GM18870 (cell line): ENCODE measurements at regions not wholly inside any gene's neighbourhood (a gene's known extent, or its start where the extent isn't known, plus 50 kb on each side); places are given as distances from the start of the nearest gene placed in this dataset.
"Not testable (repeated sequence)": the region's sequence is repeated elsewhere in the genome, so short reads cannot be mapped to it uniquely, and the experiment has no call there.

ENCODE experiments used
- ATAC-seq: cut with Tn5 transposase; IDR thresholded peaks from one replicate; pipeline ENCODE4 v1.9.1; 2021; ENCODE audit warnings: moderate library complexity; ENCODE audit not compliant: unreplicated experiment

DNA sequence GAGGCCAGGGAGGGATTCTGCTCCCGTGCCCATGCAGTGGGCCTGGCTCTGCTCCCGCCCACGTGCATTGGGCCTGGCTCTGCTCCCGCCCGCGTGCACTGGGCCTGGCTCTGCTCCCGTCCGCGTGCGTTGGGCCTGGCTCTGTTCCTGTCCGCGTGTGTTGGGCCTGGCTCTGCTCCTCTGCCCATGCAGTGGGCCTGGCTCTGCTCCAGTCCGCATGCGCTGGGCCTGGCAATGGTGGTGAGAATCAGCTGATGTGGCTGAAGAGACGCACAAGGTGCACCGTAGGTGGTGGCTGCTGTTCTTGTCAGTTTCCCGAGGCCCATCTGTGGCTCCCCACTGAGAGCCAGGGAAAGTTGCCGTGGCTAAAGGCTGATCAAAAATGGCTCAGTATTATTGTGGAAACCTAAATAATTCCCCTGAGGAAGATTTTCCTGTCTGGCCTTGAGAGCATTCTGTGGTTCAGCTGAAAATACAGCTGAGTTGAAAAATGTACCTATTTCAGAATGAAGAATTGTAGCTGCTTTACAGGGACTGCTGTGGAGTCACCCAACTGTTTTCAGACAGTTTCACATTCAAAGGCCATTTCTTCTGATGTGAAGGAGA is 572.4 kb downstream of the GLRX3 start:
- ATAC-seq = no peak

DNA sequence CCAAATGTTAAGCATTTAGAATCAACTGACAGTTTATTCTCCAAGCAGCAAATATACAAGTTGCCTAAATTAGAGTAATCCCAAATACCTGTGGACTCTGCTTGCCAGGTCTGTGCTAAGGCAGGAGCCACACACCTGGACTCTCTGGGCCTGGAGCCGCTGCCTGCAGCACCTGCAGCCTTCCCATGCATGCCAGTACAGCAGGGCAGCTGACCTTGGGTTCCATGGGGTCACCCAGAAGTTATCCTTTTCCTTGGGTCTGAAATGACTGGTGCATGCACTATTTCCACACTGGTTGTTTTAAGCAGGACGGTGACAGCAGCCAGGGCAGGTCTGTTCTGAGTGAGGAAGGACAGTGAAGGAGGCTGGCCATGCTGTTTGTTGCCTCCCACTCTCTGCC is 573.2 kb downstream of the GLRX3 start:
- ATAC-seq = no peak

GRCh38 chr10:130711072-130711471 is 574.9 kb downstream of the GLRX3 start:
- ATAC-seq = no peak

DNA sequence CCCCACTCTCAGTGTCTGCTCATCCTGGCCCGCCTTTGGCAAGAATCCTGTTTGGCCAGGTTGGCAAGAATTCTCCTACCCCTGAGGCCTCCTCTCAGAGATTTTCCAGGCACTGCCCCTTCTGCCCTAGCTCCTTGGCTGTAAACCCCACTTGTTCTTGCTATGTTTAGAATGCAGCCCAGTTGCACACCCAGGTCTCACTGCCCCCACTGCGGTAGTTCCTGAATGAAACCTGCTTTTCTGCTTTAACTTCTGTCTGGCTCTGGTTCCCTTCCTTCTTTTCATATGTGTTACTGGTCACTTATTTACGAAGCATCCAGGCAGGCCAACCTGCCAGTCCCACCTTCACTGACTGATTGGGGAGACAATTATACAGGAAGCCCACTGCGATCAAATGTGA is 576.9 kb downstream of the GLRX3 start:
- ATAC-seq = no peak

GRCh38 chr10:130713731-130714130 is 577.5 kb downstream of the GLRX3 start:
- ATAC-seq = no peak

- ATAC-seq = no peak
These were observed 578.7 kb downstream of the GLRX3 start for GRCh38 chr10:130714742-130715467.

DNA sequence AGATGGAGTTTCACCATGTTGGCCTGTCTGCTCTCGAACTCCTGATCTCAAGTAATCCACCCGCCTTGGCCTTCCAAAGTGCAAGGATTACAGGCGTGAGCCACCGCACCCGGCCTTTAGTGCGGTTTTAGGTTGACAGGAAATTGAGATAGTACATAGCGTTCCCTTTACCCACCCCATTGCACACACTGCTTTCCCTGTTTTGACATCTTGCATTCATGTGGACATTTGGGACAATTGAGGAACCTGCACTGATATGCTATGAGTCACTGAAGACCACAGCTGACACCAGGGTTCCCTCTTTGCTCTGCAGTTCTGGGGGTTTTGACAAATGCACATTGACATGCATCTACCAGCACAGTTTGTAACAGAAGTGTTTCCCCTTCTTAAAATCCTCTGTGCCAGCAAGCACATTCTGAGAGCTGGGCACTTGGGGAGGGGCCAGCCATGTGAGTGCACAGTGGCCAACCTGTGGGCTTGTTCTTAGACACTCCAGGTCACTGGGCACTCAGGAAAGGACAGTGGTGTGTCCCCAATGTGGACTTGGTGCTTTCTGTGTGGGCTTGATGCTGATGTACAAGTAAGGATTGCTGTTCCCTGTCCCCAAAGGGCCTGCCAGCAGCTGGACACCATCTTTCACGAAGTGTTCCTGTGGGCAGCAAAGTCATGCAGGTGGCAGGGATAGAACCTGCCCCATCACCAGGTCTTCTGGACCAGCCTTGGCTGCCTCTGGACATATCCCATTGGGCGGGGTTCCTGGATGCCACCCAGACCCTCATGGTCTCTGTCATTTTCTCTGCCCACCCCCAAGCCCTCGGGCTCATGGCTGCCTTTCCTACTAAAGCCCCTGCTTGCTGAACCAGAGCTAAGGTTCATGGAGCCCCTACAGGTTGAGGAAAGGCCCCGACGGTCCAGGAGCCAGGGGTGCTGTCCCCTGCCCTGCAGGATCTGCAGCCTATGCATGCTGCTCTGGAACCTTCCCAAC is 579.8 kb downstream of the GLRX3 start:
- ATAC-seq = no peak

DNA sequence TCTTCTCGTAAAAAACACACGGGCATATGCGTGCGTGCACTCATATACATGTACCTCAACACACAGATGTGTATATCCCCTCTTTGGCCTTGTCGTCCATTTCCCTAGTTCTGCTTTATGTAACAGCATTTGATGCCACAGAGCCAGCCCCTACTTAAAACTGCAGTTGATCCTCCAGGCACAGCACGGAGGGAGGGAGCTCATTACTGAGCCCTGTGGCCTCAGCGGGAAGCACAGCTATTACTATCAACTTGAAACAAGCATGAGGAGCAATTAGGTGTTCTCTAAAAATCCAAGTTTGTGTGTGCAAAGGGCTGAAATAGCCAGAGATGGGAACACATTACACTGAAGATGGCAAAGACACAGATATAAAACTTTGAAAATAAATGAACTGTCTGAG is 580.9 kb downstream of the GLRX3 start:
- no peak for ATAC-seq

GRCh38 chr10:130718744-130719447 is 582.7 kb downstream of the GLRX3 start:
- not testable (repeated sequence) for ATAC-seq

DNA sequence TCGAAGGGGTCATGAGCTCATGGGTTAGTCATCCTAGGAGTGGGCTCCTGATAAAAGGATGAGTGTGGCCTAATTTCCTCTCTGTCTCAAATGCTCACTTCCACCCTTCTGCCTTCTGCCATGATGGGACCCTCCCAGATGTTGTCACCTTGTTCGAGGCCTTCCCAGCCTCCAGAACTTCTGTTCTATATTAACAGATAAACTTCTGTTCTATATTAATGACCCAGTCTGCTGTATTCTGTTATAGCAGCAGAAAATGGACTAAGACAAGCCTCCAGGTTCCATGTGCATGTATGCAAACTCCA is 583.2 kb downstream of the GLRX3 start:
- no peak for ATAC-seq

DNA sequence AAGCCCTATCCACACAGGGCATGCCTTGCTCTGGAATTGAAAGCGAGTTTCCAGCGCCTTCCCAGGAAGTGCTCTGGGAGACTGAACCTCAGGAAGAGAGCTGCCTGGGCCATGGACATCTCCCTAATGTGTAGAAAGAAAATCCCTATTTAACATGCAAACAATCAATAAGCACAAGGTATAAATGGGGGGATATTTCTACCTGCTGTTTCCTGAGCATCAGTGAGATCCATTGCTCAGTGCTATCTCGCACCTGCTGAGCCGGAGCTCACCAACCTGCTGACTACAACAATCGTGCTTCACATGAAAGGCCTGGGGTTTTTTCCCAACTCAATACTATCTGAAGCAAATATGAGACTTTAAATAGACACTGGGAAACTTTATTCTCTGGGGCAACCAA is 584.0 kb downstream of the GLRX3 start:
- ATAC-seq = no peak

- no peak for ATAC-seq
These were observed 585.8 kb downstream of the GLRX3 start for GRCh38 chr10:130721971-130722370.

DNA sequence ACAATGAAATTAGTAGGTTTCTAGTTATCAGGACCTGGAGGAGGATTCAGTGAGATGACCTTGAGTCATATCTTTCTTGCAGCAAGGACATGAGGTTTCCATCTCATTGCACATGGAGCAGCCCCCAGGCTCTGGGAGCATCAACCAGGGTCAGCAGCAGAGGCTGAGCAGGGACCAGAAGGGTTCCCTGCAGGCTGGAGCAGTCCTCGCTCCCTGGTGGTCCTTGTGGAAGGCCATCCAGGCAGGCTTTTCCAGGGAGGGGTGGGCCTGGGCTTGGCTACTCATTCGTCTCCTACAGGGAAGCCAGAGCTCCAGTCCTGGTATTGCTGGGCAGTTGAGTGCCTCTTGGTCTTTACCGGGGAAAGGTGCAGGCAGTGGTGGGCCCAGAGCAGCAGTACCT is 587.5 kb downstream of the GLRX3 start:
- no peak for ATAC-seq

- no peak for ATAC-seq
These were observed 586.0 kb downstream of the TCERG1L start for GRCh38 chr10:130725474-130725970.

DNA sequence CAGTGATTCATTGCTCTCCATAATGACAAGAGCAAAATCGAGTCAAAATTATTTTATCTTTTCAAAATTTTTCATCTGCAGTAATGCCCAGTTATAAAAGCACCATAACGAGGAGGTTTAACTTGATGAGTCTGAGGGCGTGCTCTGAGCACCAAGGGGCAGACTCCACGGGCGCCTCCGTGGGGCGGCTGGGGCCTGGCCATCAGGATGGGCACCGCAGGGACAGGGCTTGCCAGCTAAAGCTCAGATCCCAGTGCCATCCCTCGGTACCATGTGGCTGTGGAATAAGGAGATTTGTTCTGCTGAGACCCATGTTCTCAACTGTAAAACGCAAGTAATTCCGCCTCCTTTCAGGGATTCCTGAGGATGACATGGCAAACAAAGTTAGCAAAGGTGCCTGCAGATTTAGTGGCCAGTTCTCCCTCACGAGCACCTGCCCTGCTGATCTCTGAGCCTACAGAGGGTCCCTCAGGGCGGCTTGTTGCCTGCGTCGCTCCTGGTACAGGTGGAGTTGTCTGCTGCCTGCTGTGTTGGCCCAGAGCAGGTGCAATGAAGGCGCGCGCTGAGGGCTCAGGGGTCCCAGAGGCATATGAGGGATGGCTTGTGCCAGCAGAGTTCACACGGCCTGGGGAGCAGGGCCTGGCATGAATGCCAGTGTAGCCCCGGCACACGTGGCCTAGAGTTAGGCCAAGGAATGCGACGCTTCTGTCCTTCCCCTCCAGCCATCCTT is 584.4 kb downstream of the TCERG1L start:
- ATAC-seq = no peak

DNA sequence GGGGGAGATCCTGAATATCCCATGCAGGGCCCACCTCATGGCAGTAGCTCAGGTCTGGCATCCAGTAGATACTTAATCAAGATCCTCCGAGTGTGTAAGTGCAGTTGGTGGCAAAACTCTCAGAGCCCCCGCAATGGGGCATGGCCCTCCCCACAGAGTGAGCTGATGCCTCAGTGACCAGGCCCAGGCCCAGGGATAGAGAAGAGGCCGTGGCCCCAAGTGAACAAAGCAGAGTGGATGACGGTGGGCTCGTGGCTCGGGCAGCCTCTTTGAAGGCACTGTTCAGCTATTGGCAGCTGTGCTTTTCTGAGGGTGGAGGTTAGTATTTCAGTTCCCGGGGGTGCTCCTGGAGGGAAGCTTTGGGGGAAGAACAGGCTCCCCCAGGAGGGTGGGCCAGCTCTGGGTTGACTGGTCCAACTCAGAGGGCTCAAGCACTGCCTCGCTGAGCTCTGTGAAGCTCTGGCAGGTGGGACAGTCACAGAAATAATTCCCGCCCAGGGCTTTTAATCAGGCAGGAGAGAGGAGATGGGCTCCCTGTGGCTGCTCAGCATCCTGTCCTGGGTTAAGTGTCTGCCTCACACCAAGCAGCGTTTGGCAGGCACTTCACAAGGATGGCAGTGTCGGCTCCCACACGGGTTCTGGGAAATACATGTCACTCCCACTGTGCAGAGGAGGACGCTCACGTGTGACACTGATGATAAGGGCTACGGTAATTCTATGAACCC is 583.6 kb downstream of the TCERG1L start:
- no peak for ATAC-seq

DNA sequence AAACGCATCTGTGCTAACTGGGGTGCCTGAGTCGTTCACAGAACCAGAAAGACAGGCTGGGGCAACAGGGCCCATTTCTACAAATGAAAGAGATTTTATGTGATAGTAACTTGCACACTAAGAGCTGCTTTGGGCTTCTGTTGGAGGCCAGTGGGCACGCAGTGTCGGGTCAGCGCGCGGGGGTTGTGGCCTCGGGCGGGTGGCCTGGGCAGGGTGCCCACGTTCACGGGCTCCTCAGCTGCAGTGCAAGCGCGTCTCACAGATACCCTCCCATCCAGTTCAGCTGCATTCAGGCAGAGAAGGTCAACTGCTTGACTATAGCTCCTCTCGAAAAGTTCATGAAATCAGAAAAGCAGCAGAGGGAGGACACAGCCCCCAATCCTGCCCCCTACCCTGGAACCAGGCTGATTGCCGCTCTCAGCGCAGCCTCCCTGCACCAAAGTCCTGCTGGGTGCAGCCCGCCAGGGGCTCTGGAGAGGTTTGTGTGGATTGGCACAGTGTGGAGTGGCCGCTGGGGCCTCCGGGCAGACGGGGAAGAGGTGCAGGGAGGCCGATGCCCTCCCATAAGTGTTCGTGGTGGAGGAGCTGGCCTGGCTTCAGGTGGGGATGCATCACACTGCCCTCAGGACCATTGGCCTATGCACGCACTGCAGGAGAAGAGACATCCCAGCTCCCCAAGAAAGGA is 582.8 kb downstream of the TCERG1L start:
- no peak for ATAC-seq

GRCh38 chr10:130729876-130730275 is 581.6 kb downstream of the TCERG1L start:
- ATAC-seq = no peak

GRCh38 chr10:130737186-130737585 is 574.3 kb downstream of the TCERG1L start:
- no peak for ATAC-seq
